ENCODE measurements at regions not wholly inside any gene's neighbourhood (a gene's known extent, or its start where the extent isn't known, plus 50 kb on each side); places are given as distances from the start of the nearest gene placed in this dataset.

- TF ChIP-seq CTCF (IDR thresholded peaks at IDR 0.05): no peak
- no peak for TF ChIP-seq POLR2A (IDR thresholded peaks at IDR 0.05)
- no peak for TF ChIP-seq POLR2AphosphoS5 (IDR thresholded peaks at IDR 0.05)
These were observed 1955.2 kb downstream of the TP53TG3F start for GRCh38 chr16:35414563-35414962.

Data from prostate gland (tissue), 2 donors.